Trophoblast cell (in vitro differentiated cells and primary cell): ENCODE measurements at regions not wholly inside any gene's neighbourhood (a gene's known extent, or its start where the extent isn't known, plus 50 kb on each side); places are given as distances from the start of the nearest gene placed in this dataset.

Experiments
- DNase-seq, 2 donors: peaks; one replicate each; pipeline ENCODE4 v3.0.0-alpha.2; 2016
- H2AFZ ChIP-seq: 2 replicates; pipeline ENCODE4 v1.6.1; 2013; ENCODE audit warnings: low read length, moderate library complexity, mild to moderate bottlenecking; ENCODE audit not compliant: insufficient read depth, poor library complexity
- H2AK5ac ChIP-seq: 2 replicates; pipeline ENCODE4 v1.6.1; 2013; ENCODE audit warnings: mild to moderate bottlenecking, low read length
- H2BK120ac ChIP-seq: 2 replicates; pipeline ENCODE4 v1.6.1; 2013; ENCODE audit warnings: low read length, mild to moderate bottlenecking, moderate library complexity; ENCODE audit not compliant: insufficient read depth, poor library complexity
- H2BK12ac ChIP-seq: 2 replicates; pipeline ENCODE4 v1.6.1; 2013; ENCODE audit warnings: mild to moderate bottlenecking, low read length, moderate library complexity
- H2BK5ac ChIP-seq: 2 replicates; pipeline ENCODE4 v1.6.1; 2013; ENCODE audit warnings: low read length, low read depth, moderate library complexity, mild to moderate bottlenecking; ENCODE audit not compliant: poor library complexity
- H3K14ac ChIP-seq: 2 replicates; pipeline ENCODE4 v1.6.1; 2013; ENCODE audit warnings: mild to moderate bottlenecking, low read length
- H3K18ac ChIP-seq: 2 replicates; pipeline ENCODE4 v1.6.1; 2013; ENCODE audit warnings: mild to moderate bottlenecking, low read length
- H3K23ac ChIP-seq: 2 replicates; pipeline ENCODE4 v1.6.1; 2013; ENCODE audit warnings: low read length
- H3K27ac ChIP-seq: 2 replicates; pipeline ENCODE4 v1.5.1; 2013; ENCODE audit warnings: low read depth, mild to moderate bottlenecking, inconsistent platforms, low read length, moderate library complexity
- H3K27me3 ChIP-seq: 2 replicates; pipeline ENCODE4 v1.6.1; 2013; ENCODE audit warnings: inconsistent platforms, mild to moderate bottlenecking, low read length, moderate library complexity; ENCODE audit not compliant: insufficient read depth
- H3K36me3 ChIP-seq, 2 experiments: 1 replicate in 1 of 2; 2 replicates in 1 of 2; pipeline ENCODE4 v1.6.1; 2013; ENCODE audit warnings: low read length in 2 of 2, mild to moderate bottlenecking in 2 of 2, moderate library complexity in 1 of 2; ENCODE audit not compliant: insufficient read depth in 2 of 2, control insufficient read depth in 1 of 2
- H3K4ac ChIP-seq: 2 replicates; pipeline ENCODE4 v1.6.1; 2013; ENCODE audit warnings: low read depth, mild to moderate bottlenecking, low read length, moderate library complexity
- H3K4me1 ChIP-seq, 2 experiments: 1 replicate in 1 of 2; 2 replicates in 1 of 2; pipeline ENCODE4 v1.6.1; 2013; ENCODE audit warnings: low read length in 2 of 2, mild to moderate bottlenecking in 2 of 2, moderate library complexity in 1 of 2; ENCODE audit not compliant: insufficient read depth in 2 of 2, control insufficient read depth in 1 of 2
- H3K4me2 ChIP-seq: 2 replicates; pipeline ENCODE4 v1.6.1; 2013; ENCODE audit warnings: inconsistent platforms, mild to moderate bottlenecking, low read length, moderate library complexity
- H3K4me3 ChIP-seq: 2 replicates; pipeline ENCODE4 v1.5.1; 2013; ENCODE audit warnings: mild to moderate bottlenecking, low read depth, low read length, inconsistent platforms
- H3K79me1 ChIP-seq: one replicate; pipeline ENCODE4 v1.6.1; 2013; ENCODE audit warnings: low read length
- H3K79me2 ChIP-seq: 2 replicates; pipeline ENCODE4 v1.6.1; 2013; ENCODE audit warnings: low read length, mild to moderate bottlenecking; ENCODE audit not compliant: control insufficient read depth, insufficient read depth, poor library complexity
- H3K9ac ChIP-seq: 2 replicates; pipeline ENCODE4 v1.6.1; 2013; ENCODE audit warnings: mild to moderate bottlenecking, low read length
- H3K9me3 ChIP-seq: 2 replicates; pipeline ENCODE4 v1.6.1; 2013; ENCODE audit warnings: low read depth, mild to moderate bottlenecking, control low read depth, inconsistent platforms, low read length; ENCODE audit not compliant: insufficient read depth
- H4K12ac ChIP-seq: 2 replicates; pipeline ENCODE4 v1.6.1; 2013; ENCODE audit warnings: low read depth, mild to moderate bottlenecking, low read length, moderate library complexity
- H4K8ac ChIP-seq: 2 replicates; pipeline ENCODE4 v1.6.1; 2013; ENCODE audit warnings: low read depth, mild to moderate bottlenecking, low read length, moderate library complexity
- H4K91ac ChIP-seq: one replicate; pipeline ENCODE4 v1.6.1; 2013; ENCODE audit warnings: low read depth, mild to moderate bottlenecking, low read length, moderate library complexity
- WGBS: extraction: QIAGEN DNeasy Blood & Tissue Kit; methylation state at CpG from one replicate; pipeline ENCODE4 v1.1.7; 2013; ENCODE audit warnings: missing lambda C conversion rate; ENCODE audit not compliant: insufficient read length, insufficient coverage; ENCODE audit errors: extremely low coverage; 5-methylcytosine and 5-hydroxymethylcytosine counted together

GRCh38 chr7:123285076-123285700, 85.4 kb upstream of the SLC13A1 start:
- Histone ChIP-seq H3K27me3 (no peaks in the 10 kb centered on the region), H3K4me2 (no peak overlapping the region), H2BK12ac (no peak overlapping the region), H4K8ac (no peak overlapping the region), H3K4ac (no peak overlapping the region), H3K79me2 (no peaks in the 10 kb centered on the region), H3K36me3 (no peaks in the 10 kb centered on the region), H4K91ac (no peak overlapping the region), H3K4me3 (no peak overlapping the region), H3K9ac (no peak overlapping the region), H3K23ac (no peak overlapping the region), H3K18ac (no peak overlapping the region), H3K27ac (no peak overlapping the region), H3K79me1 (no peaks in the 10 kb centered on the region), H2AK5ac (no peak overlapping the region), H3K9me3 (no peaks in the 10 kb centered on the region), H3K4me1 (no peaks in the 10 kb centered on the region), H2AFZ (no peak overlapping the region), H2BK120ac (no peak overlapping the region), H3K14ac (no peak overlapping the region), H2BK5ac (no peak overlapping the region), H4K12ac (no peak overlapping the region)
- WGBS, result no CpG with 5 or more reads among the region's 7 CpGs
- no peak for DNase-seq

- Histone ChIP-seq H3K14ac (no peak overlapping the region), H3K4me1 (no peaks in the 10 kb centered on the region), H2BK5ac (no peak overlapping the region), H3K9ac (no peak overlapping the region), H3K4me3 (no peak overlapping the region), H3K79me1 (no peaks in the 10 kb centered on the region), H3K9me3 (no peaks in the 10 kb centered on the region), H2BK12ac (no peak overlapping the region), H2AFZ (no peak overlapping the region), H2BK120ac (no peak overlapping the region), H3K27ac (no peak overlapping the region), H4K12ac (no peak overlapping the region), H2AK5ac (no peak overlapping the region), H4K91ac (no peak overlapping the region), H3K79me2 (no peaks in the 10 kb centered on the region), H3K27me3 (no peaks in the 10 kb centered on the region), H3K4ac (no peak overlapping the region), H3K23ac (no peak overlapping the region), H4K8ac (no peak overlapping the region), H3K4me2 (no peak overlapping the region), H3K36me3 (no peaks in the 10 kb centered on the region), H3K18ac (no peak overlapping the region)
- no CpG with 5 or more reads among the region's 1 CpG for WGBS
- DNase-seq, result no peak
These were observed 83.6 kb upstream of the SLC13A1 start for GRCh38 chr7:123283373-123283772.

- no peak overlapping the region for H3K14ac ChIP-seq
- no peak overlapping the region for H3K23ac ChIP-seq
- no peak overlapping the region for H3K4me2 ChIP-seq
- no peak overlapping the region for H3K18ac ChIP-seq
- no peaks in the 10 kb centered on the region for H3K79me2 ChIP-seq
- H3K4ac ChIP-seq, result no peak overlapping the region
- H2AK5ac ChIP-seq, result no peak overlapping the region
- H3K4me1 ChIP-seq, result no peaks in the 10 kb centered on the region
- no peaks in the 10 kb centered on the region for H3K36me3 ChIP-seq
- H2BK12ac ChIP-seq, result no peak overlapping the region
- no peaks in the 10 kb centered on the region for H3K79me1 ChIP-seq
- H3K4me3 ChIP-seq, result no peak overlapping the region
- DNase-seq, result no peak
- H2BK120ac ChIP-seq, result no peak overlapping the region
- H3K27ac ChIP-seq, result no peak overlapping the region
- H4K12ac ChIP-seq, result no peak overlapping the region
- no peak overlapping the region for H3K9ac ChIP-seq
- no peak overlapping the region for H2BK5ac ChIP-seq
- no peak overlapping the region for H4K91ac ChIP-seq
- H3K27me3 ChIP-seq, result no peaks in the 10 kb centered on the region
- no peak overlapping the region for H4K8ac ChIP-seq
- H3K9me3 ChIP-seq, result no peaks in the 10 kb centered on the region
- H2AFZ ChIP-seq, result no peak overlapping the region
These were observed 82.4 kb upstream of the SLC13A1 start for GRCh38 chr7:123282181-123282580.

- H3K79me2 ChIP-seq, result no peaks in the 10 kb centered on the region
- no peak overlapping the region for H2BK120ac ChIP-seq
- H2BK12ac ChIP-seq, result no peak overlapping the region
- H3K18ac ChIP-seq, result no peak overlapping the region
- H4K8ac ChIP-seq, result no peak overlapping the region
- no peak overlapping the region for H4K12ac ChIP-seq
- H4K91ac ChIP-seq, result no peak overlapping the region
- H3K4me1 ChIP-seq, result no peaks in the 10 kb centered on the region
- no peaks in the 10 kb centered on the region for H3K79me1 ChIP-seq
- no peak overlapping the region for H3K14ac ChIP-seq
- no peak overlapping the region for H2BK5ac ChIP-seq
- no peak overlapping the region for H3K4me3 ChIP-seq
- H3K27me3 ChIP-seq, result no peaks in the 10 kb centered on the region
- H2AK5ac ChIP-seq, result no peak overlapping the region
- no peak overlapping the region for H2AFZ ChIP-seq
- no peaks in the 10 kb centered on the region for H3K9me3 ChIP-seq
- no peak overlapping the region for H3K9ac ChIP-seq
- H3K4me2 ChIP-seq, result no peak overlapping the region
- H3K36me3 ChIP-seq, result no peaks in the 10 kb centered on the region
- H3K4ac ChIP-seq, result no peak overlapping the region
- DNase-seq, result no peak
- H3K27ac ChIP-seq, result no peak overlapping the region
- no peak overlapping the region for H3K23ac ChIP-seq
These were observed 80.2 kb upstream of the SLC13A1 start for GRCh38 chr7:123279949-123280348.
